DMS53 (cell line): ENCODE measurements at regions not wholly inside any gene's neighbourhood (a gene's known extent, or its start where the extent isn't known, plus 50 kb on each side); places are given as distances from the start of the nearest gene placed in this dataset.

Source experiments
- DNase-seq: peaks from one replicate; lab custom pipeline; 2025; lab: John Stamatoyannopoulos, UW

- no peak for DNase-seq
These were observed 311.0 kb upstream of the TNRC6C start for GRCh38 chr17:77647531-77647930.

- DNase-seq: no peak
These were observed 308.7 kb upstream of the TNRC6C start for GRCh38 chr17:77649717-77650211.

- no peak for DNase-seq
These were observed 306.5 kb upstream of the TNRC6C start for GRCh38 chr17:77651988-77652387.

GRCh38 chr17:77654296-77654695, 304.2 kb upstream of the TNRC6C start:
- DNase-seq: no peak

DNA sequence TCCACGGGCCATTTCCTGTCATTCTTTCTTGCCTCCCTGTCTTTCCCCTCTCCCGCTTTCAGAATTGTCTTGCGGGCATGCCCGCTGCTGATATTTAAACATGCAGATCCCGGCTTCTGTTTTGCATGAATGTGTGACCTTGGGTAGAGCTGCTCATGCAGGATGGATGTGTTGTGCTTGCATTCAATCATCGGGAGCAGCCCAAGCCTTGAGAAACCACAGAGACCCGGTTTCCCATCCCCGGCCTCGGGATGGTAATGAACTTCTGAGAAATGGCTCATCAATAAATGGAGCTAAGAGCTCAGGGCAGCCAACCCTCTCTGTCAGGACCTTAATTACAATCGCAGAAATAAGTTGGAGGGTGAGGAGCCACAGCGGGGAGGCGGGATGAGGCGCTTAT, 303.7 kb upstream of the TNRC6C start:
- DNase-seq: no peak

DNA sequence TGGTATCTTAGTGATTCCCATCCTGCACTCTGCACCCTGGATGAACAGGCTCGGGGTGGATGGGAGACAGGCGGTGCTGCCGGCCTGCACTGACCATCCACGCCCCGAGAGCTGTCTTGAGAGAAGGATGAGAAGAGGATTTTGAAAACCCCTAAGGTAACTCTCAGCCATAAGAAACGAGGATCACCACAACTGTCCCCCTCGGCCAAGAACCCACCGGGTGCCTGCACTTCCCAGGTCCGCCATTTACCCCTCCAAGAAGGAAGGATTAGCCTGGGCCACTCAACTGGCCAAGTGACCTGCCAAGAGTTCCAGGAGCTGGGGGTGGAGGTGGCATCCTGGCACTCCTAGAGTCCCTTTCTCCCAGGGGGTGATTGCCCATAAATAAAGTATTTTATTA, 302.4 kb upstream of the TNRC6C start:
- no peak for DNase-seq

DNA sequence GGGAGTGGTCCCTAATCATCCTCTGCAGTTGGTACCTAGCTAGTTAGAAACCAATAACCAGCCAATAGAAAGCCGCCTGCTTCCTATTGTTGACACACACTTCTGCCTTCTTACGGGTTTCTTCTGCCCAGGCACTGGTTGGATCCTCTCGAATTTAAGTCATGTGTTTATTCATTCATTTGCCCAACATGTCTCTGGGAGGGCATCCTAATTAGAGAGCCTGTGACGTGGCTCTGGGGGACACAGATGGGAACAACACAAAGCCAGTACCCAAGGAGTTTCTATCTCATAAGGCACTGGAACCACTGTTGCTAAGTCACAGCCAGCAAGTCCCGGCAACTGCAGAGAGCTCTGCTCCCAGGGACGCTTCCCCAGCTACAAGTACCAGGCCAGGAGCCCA, 300.7 kb upstream of the TNRC6C start:
- DNase-seq: no peak

- no peak for DNase-seq
These were observed 298.0 kb upstream of the TNRC6C start for GRCh38 chr17:77660524-77660923.

DNA sequence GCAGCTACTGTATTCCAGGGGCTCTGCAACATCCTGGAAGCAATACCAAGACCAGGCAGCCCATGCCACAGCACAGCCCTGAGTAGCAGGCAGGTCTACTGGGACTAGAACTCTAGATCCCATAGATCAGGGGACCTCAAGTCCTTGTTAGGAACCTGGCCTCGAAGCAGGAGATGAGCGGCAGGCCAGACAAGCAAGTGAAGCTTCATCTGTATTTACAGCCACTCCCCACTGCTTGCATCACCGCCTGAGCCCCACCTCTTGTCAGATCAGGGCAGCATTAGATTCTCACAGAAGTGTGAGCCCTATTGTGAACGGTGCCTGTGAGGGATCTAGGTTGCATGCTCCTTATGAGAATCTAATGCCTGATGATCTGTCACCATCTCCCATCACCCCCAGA, 295.7 kb upstream of the TNRC6C start:
- DNase-seq: no peak

DNA sequence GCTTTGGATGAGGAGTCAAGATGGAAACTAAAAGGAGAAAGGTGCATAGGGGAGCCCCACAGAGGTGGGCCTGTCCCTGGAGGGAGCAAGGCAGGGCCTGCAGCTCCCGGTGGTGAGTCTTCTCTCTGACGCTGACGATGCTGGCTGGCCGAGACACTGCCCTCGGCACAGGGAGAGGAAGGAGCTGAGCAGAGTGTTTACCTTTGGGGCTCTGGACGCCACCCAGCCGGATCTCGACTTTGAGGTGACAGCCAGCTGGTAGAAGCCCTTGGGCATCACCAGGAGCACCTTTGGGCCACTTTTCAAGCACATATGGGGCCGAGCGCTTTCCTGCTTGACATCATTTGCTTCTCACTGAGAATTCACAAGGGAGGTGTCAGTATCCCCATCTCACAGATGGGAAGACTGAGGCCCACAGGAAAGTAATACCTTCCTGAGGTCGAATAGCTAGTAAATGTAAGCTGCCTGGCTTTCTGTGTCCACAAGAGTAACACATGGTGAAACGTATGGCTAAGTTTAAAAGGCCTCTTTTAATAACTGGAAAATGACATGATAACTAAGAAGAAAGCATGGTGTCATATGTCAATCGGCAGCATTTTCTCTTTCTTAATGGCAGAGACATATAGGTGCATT, 294.3 kb upstream of the TNRC6C start:
- DNase-seq: no peak

DNA sequence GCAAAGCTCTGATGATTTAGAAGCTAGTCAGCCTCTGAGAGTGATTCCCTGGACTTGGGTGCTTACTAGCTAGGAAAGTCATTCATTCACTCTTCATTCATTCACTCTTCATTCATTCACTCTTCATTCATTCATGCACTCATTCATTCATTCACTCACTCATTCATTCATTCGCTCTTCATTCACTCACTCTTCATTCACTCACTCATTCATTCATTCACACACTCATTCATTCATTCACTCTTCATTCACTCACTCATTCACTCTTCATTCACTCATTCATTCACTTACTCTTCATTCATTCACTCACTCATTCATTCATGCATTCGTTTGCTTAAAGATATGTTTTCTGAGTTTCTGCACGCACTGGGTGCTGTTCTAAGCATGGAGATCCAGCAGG, 292.7 kb upstream of the TNRC6C start:
- DNase-seq: peak; percentile 5

DNA sequence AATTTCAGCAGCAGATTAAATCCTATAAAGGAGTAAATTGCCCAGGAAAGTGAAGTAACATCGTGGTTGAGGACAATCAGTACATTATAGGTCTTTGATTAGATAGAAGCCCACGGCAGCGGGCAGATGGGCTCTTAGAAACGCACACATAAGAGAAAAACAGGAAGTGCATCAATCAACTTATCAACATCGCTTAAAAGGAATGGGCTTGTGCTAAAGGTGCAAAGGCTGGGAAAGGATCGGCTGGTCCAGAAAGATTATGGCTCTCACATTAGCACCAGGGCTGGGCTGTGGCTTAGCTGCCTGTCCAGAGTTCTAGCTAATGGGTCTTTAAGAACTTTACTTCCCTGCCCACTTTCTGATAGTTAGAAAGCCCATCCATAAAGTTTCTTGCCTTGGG, 292.0 kb upstream of the TNRC6C start:
- DNase-seq: no peak

DNA sequence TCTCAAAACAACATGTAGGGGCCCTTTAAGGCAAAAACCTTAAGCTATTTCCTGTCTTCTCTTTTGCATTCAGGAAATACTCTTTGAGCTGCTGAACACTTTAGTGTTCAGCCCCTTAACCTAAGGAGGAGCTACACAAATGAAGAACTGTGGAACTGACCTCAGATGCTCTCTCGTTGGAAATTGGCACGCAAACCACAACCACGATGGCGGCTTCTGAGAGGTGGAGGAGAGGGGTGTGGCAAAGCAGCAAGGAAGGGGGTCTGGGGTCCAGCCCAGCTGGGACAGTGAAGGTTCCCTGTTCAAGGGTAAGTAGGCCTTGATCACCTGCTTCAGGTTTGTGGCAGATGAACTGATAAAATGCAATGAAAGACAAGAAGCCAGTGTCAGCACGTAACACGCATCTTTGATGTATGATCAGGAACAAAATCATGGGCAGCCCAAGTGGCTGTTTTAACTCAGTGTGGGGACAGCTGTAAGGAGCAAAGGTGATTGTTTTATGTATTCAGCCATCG, 291.6 kb upstream of the TNRC6C start:
- DNase-seq: no peak

- no peak for DNase-seq
These were observed 291.0 kb upstream of the TNRC6C start for GRCh38 chr17:77667478-77667877.

GRCh38 chr17:77668518-77668917, 290.0 kb upstream of the TNRC6C start:
- no peak for DNase-seq

- DNase-seq: no peak
These were observed 288.3 kb upstream of the TNRC6C start for GRCh38 chr17:77670173-77670572.

- no peak for DNase-seq
These were observed 284.1 kb upstream of the TNRC6C start for GRCh38 chr17:77674358-77674757.

DNA sequence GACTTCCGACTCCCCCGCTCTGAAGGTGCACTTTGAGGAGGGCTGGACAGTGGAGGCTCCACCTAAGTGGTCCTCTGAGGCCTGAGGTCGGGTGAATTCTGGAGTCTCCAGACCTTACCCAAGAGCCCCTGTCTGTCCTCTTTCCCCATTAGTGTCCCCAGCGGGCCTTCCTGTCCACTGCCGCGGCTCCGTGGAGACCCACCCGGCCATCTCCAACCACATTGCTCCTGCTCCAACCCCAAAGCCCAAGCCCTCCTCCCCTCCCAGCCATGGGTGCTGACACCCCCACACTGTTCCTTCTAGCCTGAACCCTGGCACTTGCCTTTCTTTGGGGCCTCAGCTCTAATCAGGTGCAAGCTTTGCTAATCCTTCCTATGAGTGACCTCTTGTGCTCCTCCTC, 283.1 kb upstream of the TNRC6C start:
- no peak for DNase-seq

DNA sequence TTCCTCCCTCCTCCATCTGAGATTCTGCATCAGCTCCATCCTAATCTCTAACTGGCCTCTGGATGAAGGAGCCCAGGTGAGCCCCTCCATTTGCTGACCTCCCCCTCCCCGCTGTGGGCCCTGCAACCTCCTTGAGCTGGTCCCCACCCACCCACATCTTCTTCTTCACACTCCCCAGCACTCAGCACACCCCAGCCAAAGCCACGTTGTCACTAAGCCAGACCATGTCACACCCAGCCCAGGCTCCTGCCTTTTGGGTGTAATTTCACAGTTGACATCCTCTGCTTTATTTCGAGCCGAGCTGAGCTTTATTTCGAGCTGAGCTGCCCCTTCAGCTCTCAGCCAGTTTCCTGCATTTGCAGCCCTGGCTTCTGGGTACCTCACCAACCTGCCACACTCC, 282.7 kb upstream of the TNRC6C start:
- DNase-seq: no peak

DNA sequence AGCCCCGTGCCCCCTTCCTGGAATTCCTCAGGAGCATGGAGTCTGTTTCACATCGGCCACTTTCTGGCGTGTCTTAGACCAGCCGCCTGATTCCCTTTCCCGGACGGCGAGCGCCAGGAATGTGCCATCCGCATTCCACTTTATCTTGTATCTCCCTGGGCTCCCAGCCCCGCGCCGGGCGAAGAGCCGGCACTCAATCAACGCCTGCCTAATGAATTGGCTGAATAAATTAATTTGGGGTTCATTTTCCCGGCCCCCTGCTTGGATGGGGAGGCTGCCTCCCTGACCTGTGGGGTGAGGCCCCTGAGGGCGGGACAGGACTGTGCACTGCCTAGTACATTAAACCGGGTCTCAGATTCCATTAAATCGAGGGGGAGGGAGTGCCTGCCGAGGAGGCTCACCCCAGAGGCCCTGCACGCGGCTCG, 282.3 kb upstream of the TNRC6C start:
- DNase-seq: no peak

DNA sequence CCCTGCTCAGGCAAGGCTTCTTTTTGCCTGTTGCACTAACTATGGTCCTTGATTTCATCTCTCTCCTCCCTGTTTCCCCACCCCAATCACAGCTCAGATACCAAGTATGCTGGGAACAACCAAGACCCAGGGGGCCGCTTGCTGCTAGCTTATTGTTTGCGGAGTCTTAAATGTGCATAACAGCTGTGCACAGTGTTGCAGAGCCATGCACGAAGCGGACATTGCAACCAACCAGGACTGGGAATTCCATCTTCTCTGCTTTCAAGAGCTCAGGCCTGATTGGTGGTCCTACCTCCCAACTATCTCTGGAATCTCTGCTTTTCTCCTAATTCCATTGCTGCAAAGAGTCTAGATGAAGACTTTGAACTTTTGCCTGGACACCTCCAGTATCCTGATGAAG, 281.3 kb upstream of the TNRC6C start:
- DNase-seq: no peak

DNA sequence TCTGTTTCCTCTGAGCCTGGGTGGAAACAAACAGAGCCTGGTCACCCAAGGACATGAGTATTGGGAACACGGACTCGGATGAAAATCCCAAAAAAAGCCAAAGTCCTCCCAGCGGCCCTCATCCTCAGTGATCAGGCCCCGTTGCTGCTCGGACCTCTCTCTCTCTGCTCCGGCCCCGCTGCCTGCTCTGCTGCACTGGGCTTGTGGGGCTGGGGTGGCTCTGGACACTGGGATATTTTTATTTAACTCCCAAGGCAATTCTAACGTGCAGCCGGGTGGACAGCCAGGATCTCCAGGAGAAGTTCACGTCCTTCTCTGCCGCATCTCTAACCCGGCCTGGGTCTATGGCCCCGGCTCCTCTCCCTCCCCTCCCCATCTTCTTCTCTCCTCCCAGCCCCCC, 280.9 kb upstream of the TNRC6C start:
- no peak for DNase-seq

GRCh38 chr17:77679589-77679988, 278.9 kb upstream of the TNRC6C start:
- DNase-seq: no peak

DNA sequence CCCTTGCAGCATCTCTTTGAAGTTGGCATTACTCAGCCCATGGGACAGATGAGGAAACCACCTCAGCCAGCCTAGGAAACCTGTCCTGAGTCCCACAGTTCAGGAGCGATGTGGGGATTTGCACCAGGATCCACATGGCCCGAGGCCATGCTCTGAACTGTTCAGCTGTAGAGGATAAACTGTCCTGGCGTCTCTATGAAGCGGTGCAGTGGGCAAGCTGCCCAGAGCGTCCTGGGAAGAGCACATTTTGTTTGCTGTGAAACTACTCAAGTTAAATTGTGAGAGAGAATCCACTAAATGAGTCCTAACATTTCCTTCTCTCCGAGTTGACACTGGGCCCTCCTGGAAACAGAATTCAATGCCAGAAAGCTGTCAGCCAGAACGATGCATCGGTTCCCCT, 276.6 kb upstream of the TNRC6C start:
- DNase-seq: no peak
